ENCODE measurements at regions not wholly inside any gene's neighbourhood (a gene's known extent, or its start where the extent isn't known, plus 50 kb on each side); places are given as distances from the start of the nearest gene placed in this dataset.

DNA sequence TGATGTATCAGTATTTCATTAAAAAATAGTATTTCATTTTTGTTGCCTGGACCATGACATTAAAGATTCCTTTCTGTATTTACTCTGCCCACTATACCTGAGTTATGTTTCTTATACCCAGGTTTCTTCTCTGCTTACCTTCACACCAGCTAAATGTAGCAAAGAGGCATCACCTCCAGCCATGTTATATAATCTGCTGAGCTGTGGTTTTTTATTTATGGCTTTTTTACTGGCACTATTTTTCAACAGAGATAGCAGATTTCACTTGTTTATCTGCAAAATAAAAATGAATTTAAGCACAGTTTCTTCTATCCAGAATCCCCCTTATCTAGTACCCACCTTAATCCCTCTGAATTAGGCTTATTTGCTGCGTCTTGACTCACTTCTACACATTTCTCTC, 979.0 kb upstream of the MAN1A1 start:
- TF ChIP-seq, protein P1, sequence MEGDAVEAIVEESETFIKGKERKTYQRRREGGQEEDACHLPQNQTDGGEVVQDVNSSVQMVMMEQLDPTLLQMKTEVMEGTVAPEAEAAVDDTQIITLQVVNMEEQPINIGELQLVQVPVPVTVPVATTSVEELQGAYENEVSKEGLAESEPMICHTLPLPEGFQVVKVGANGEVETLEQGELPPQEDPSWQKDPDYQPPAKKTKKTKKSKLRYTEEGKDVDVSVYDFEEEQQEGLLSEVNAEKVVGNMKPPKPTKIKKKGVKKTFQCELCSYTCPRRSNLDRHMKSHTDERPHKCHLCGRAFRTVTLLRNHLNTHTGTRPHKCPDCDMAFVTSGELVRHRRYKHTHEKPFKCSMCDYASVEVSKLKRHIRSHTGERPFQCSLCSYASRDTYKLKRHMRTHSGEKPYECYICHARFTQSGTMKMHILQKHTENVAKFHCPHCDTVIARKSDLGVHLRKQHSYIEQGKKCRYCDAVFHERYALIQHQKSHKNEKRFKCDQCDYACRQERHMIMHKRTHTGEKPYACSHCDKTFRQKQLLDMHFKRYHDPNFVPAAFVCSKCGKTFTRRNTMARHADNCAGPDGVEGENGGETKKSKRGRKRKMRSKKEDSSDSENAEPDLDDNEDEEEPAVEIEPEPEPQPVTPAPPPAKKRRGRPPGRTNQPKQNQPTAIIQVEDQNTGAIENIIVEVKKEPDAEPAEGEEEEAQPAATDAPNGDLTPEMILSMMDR (IDR thresholded peaks at IDR 0.05; ENCODE audit: insufficient read depth, low read length, missing control alignments), result no peak
- no peak for DNase-seq (ENCODE audit: low read depth, low spot score)
- no peak overlapping the region for H3K4me3 ChIP-seq (ENCODE audit: low read depth, low read length)
- POLR2A ChIA-PET, result no interaction called here
- CTCF ChIA-PET, result no interaction called here

DNA sequence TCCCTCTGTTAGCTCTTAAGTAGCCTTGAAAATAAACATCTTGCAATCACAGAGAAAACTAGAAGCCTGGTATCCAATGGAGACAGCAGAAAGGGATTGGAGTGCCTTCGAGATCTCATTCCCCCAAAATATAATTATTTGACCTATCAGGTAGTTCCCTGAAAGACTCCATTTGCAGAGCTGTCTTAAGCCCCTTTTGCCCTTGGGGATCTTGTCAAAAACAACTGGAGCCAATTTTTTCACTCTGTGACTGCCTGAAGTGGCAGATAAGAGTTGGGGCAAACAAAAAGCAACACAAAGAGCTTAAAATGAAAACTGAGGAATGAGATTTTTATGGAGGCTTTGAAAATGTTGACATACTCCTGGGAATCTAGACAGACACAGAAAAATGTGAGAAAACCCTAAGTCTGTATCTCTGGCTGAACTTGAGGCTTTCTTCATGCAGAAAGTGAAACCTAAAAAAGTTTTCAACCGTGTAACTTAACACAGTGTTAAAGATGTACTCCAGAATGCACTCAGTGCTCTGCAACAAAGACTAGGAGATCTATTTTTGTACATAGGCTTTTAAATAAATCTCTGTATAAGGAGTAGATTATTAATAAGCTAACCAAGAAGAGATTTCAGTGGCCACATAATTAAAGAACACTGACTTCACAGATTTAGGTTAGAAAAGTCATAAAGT, 971.1 kb upstream of the MAN1A1 start:
- DNase-seq (ENCODE audit: low read depth, low spot score), result no peak
- TF ChIP-seq, protein P1 (IDR thresholded peaks at IDR 0.05; ENCODE audit: insufficient read depth, low read length, missing control alignments), result no peak
- ChIA-PET CTCF (no interaction called here), POLR2A (no interaction called here)
- H3K4me3 ChIP-seq (ENCODE audit: low read depth, low read length), result no peak overlapping the region

DNA sequence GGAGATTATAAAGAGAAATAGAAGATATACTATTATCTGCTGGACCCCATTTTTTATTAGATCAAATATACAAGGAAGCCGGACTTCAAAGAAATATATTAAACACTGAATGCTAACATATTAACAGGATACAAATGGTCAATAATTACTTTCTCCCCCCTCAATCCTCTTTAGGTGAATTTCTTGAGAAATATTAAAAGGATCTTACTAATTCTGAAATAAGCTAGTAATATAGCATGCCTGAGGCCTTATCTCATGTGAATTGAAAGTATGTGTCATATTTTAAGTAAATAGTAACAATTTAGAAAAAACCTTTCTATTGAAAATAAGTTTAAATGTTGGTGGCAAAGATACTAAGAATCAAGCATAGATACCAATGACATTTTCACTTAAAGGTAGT, 954.7 kb upstream of the MAN1A1 start:
- no peak overlapping the region for H3K4me3 ChIP-seq (ENCODE audit: low read depth, low read length)
- ChIA-PET CTCF (no interaction called here), POLR2A (no interaction called here)
- DNase-seq (ENCODE audit: low read depth, low spot score), result no peak
- TF ChIP-seq, protein P1 (IDR thresholded peaks at IDR 0.05; ENCODE audit: insufficient read depth, low read length, missing control alignments), result no peak

DNA sequence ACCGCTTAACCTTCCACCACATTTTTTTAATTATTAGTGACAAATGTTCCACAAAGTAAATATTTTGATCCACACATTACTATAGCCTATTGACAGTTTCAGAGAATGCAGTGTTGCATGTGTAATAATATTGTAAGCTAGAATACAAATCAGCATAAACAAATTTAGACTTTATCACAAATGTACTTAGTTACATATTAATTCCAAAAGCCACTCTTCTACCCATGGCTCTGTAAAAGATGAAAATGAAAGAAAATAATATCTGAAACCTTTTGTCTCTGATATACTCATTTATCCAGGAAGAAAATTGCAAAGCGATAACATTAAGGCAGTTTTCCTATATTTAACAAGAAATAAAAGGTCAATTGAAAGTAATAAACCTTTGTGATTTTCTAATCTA, 954.0 kb upstream of the MAN1A1 start:
- H3K4me3 ChIP-seq (ENCODE audit: low read depth, low read length), result no peak overlapping the region
- DNase-seq (ENCODE audit: low read depth, low spot score), result no peak
- ChIA-PET CTCF (no interaction called here), POLR2A (no interaction called here)
- TF ChIP-seq, protein P1 (IDR thresholded peaks at IDR 0.05; ENCODE audit: insufficient read depth, low read length, missing control alignments), result no peak

DNA sequence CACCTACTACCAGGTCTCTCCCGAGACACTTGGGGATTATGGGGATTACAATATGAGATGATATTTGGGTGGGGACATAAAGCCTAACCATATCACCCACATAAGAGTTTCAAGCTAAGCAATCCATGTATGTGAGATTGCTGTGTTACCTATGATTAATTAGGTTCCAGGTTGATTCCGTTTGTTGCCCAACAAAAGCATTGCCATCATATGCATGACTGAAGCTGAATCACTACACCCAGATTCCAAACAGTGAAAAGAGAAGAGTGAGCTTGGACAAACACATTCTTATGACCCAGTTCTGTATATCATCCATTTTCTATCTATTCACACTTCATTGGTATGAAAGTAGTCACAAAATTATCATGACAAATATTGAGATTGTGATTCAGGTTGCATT, 952.5 kb upstream of the MAN1A1 start:
- no peak for DNase-seq (ENCODE audit: low read depth, low spot score)
- ChIA-PET POLR2A (no interaction called here), CTCF (no interaction called here)
- TF ChIP-seq, protein P1 (IDR thresholded peaks at IDR 0.05; ENCODE audit: insufficient read depth, low read length, missing control alignments), result no peak
- no peak overlapping the region for H3K4me3 ChIP-seq (ENCODE audit: low read depth, low read length)

DNA sequence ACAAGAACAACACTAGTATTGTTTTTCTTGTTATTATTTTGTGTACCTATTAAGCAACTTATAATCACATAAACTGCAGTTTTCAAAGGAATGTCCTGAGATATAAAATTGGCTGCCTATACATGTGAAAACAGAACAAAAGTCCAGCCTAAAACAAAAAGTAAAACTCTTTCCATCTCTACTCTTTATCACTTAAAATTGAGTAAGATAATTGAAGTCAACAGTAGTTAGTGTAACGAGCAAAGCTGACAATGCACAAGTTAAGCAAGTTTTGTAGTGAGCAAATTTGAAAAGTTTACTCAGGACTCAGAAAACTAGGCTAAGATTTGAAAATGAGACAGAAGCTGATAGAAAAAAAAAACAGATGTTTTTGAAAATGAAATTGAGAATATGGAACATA, 941.4 kb upstream of the MAN1A1 start:
- POLR2A ChIA-PET, result interaction anchor here (0.6 kb wide), 1 partner anchor 91 kb away, joined by 3 read pairs; no protein-coding TSS in a partner anchor

More for the DNA sequence above, 941.4 kb upstream of the MAN1A1 start:
- no peak overlapping the region for H3K4me3 ChIP-seq (ENCODE audit: low read depth, low read length)
- CTCF ChIA-PET, result no interaction called here
- TF ChIP-seq, protein P1 (IDR thresholded peaks at IDR 0.05; ENCODE audit: insufficient read depth, low read length, missing control alignments), result no peak
- DNase-seq (ENCODE audit: low read depth, low spot score), result no peak

Measured in AG04449 (cell line).